KMS-11 (cell line): ENCODE measurements at regions not wholly inside any gene's neighbourhood (a gene's known extent, or its start where the extent isn't known, plus 50 kb on each side); places are given as distances from the start of the nearest gene placed in this dataset.

Source experiments
- H2AFZ ChIP-seq: fragments of 200-600 bp; sonication (generic); 2 replicates; pipeline ENCODE4 v1.6.1; 2016; ENCODE audit warnings: antibody characterized with exemption, mixed run types, low read depth
- H3K27ac ChIP-seq: fragments of 200-600 bp; sonication (generic); 2 replicates; pipeline ENCODE4 v1.6.1; 2016; ENCODE audit warnings: mild to moderate bottlenecking, mixed run types
- H3K27me3 ChIP-seq: fragments of 200-600 bp; sonication (generic); 2 replicates; pipeline ENCODE4 v1.6.1; 2017; ENCODE audit warnings: mild to moderate bottlenecking, low read depth, mixed run types, moderate library complexity; ENCODE audit not compliant: insufficient read depth
- H3K36me3 ChIP-seq: fragments of 200-600 bp; sonication (generic); 2 replicates; pipeline ENCODE4 v1.6.1; 2017; ENCODE audit warnings: mild to moderate bottlenecking, mixed run types; ENCODE audit not compliant: insufficient read depth
- H3K4me1 ChIP-seq: fragments of 200-600 bp; sonication (generic); 2 replicates; pipeline ENCODE4 v1.6.1; 2016; ENCODE audit warnings: mild to moderate bottlenecking, low read depth, mixed run types; ENCODE audit not compliant: poor library complexity, severe bottlenecking
- H3K4me2 ChIP-seq: fragments of 200-600 bp; sonication (generic); 2 replicates; pipeline ENCODE4 v1.7.0; 2016; ENCODE audit warnings: mild to moderate bottlenecking, mixed run types
- H3K4me3 ChIP-seq: fragments of 200-600 bp; sonication (generic); IDR thresholded peaks from 2 replicates; pipeline ENCODE4 v1.6.1; 2017; ENCODE audit warnings: low read depth, low read length, mixed read lengths; ENCODE audit not compliant: insufficient read depth
- H3K79me2 ChIP-seq: fragments of 200-600 bp; sonication (generic); 2 replicates; pipeline ENCODE4 v1.6.1; 2016; ENCODE audit warnings: low read depth, mixed run types; ENCODE audit not compliant: insufficient read depth
- H3K9ac ChIP-seq: fragments of 200-600 bp; sonication (generic); 2 replicates; pipeline ENCODE4 v1.6.1; 2016; ENCODE audit warnings: mild to moderate bottlenecking, mixed run types
- H4K20me1 ChIP-seq: fragments of 200-600 bp; sonication (generic); 2 replicates; pipeline ENCODE4 v1.6.1; 2016; ENCODE audit warnings: mild to moderate bottlenecking, mixed run types; ENCODE audit not compliant: insufficient read depth
- TF ChIP-seq, protein P1 (sequence below): fragments of 200-600 bp; sonication (generic); conservative IDR thresholded peaks from 2 replicates; pipeline ENCODE4 v1.6.1; 2017; ENCODE audit warnings: low read depth, mild to moderate bottlenecking, antibody characterized with exemption, low read length, moderate library complexity, mixed read lengths

DNA sequence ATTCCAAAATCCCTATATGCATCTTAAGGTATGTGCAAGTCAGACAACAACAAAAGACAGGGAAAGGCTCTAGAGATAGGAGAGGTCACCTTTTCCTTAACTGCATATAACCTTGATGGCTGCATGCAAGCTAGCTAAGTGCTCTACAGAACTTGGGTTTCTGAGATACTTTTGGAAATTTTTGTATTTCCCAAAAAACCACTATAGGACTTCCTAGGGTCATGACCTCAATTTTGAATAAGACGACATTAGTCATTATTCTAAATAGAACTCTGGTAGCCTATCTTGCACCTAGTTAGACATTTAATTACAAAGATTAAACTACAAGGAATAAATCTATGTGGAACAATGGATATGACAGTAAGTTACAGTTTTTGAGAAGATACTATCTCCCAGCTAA is 309.3 kb downstream of the BCAT1 start:
- no peaks in the 10 kb centered on the region for H3K79me2 ChIP-seq
- no peaks in the 10 kb centered on the region for H3K27me3 ChIP-seq
- no peak overlapping the region for H3K27ac ChIP-seq
- H3K9ac ChIP-seq, result no peak overlapping the region
- TF ChIP-seq, protein P1, sequence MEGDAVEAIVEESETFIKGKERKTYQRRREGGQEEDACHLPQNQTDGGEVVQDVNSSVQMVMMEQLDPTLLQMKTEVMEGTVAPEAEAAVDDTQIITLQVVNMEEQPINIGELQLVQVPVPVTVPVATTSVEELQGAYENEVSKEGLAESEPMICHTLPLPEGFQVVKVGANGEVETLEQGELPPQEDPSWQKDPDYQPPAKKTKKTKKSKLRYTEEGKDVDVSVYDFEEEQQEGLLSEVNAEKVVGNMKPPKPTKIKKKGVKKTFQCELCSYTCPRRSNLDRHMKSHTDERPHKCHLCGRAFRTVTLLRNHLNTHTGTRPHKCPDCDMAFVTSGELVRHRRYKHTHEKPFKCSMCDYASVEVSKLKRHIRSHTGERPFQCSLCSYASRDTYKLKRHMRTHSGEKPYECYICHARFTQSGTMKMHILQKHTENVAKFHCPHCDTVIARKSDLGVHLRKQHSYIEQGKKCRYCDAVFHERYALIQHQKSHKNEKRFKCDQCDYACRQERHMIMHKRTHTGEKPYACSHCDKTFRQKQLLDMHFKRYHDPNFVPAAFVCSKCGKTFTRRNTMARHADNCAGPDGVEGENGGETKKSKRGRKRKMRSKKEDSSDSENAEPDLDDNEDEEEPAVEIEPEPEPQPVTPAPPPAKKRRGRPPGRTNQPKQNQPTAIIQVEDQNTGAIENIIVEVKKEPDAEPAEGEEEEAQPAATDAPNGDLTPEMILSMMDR, result no peak
- H3K4me2 ChIP-seq, result no peak overlapping the region
- H4K20me1 ChIP-seq, result no peaks in the 10 kb centered on the region
- H3K36me3 ChIP-seq, result no peaks in the 10 kb centered on the region
- H3K4me1 ChIP-seq, result no peaks in the 10 kb centered on the region
- H3K4me3 ChIP-seq, result no peak overlapping the region
- no peak overlapping the region for H2AFZ ChIP-seq

GRCh38 chr12:24632466-24632865 is 316.4 kb downstream of the BCAT1 start:
- no peak overlapping the region for H3K4me3 ChIP-seq
- H3K4me1 ChIP-seq, result no peaks in the 10 kb centered on the region
- H2AFZ ChIP-seq, result no peak overlapping the region
- TF ChIP-seq, protein P1, result no peak
- no peak overlapping the region for H3K27ac ChIP-seq
- no peaks in the 10 kb centered on the region for H3K36me3 ChIP-seq
- H3K79me2 ChIP-seq, result no peaks in the 10 kb centered on the region
- H3K4me2 ChIP-seq, result no peak overlapping the region
- no peak overlapping the region for H3K9ac ChIP-seq
- no peaks in the 10 kb centered on the region for H3K27me3 ChIP-seq
- no peaks in the 10 kb centered on the region for H4K20me1 ChIP-seq

- TF ChIP-seq, protein P1, result no peak
- Histone ChIP-seq H3K9ac (no peak overlapping the region), H3K27ac (no peak overlapping the region)
Measured at GRCh38 chr12:24631676-24632426, 317.1 kb downstream of the BCAT1 start.

GRCh38 chr12:24630856-24631255 is 318.0 kb downstream of the BCAT1 start:
- Histone ChIP-seq H3K79me2 (no peaks in the 10 kb centered on the region), H3K4me2 (no peak overlapping the region), H3K27ac (no peak overlapping the region), H3K36me3 (no peaks in the 10 kb centered on the region), H3K4me1 (no peaks in the 10 kb centered on the region), H3K27me3 (no peaks in the 10 kb centered on the region), H3K4me3 (no peak overlapping the region), H4K20me1 (no peaks in the 10 kb centered on the region), H2AFZ (no peak overlapping the region), H3K9ac (no peak overlapping the region)
- TF ChIP-seq, protein P1, result no peak

More at GRCh38 chr12:24631676-24632426, 317.1 kb downstream of the BCAT1 start:
- no peaks in the 10 kb centered on the region for H3K27me3 ChIP-seq
- no peak overlapping the region for H3K4me3 ChIP-seq
- H4K20me1 ChIP-seq, result no peaks in the 10 kb centered on the region
- no peak overlapping the region for H2AFZ ChIP-seq
- H3K36me3 ChIP-seq, result no peaks in the 10 kb centered on the region
- no peaks in the 10 kb centered on the region for H3K4me1 ChIP-seq
- no peak overlapping the region for H3K4me2 ChIP-seq
- no peaks in the 10 kb centered on the region for H3K79me2 ChIP-seq
